Ectodermal cell (in vitro differentiated cells): ENCODE measurements at regions not wholly inside any gene's neighbourhood (a gene's known extent, or its start where the extent isn't known, plus 50 kb on each side); places are given as distances from the start of the nearest gene placed in this dataset.
"Not testable (repeated sequence)": the region's sequence is repeated elsewhere in the genome, so short reads cannot be mapped to it uniquely, and the experiment has no call there.

Source experiments
- H3K27ac ChIP-seq: 2 replicates; pipeline ENCODE4 v1.7.0; 2013; ENCODE audit warnings: mild to moderate bottlenecking, low read depth, low read length; ENCODE audit not compliant: insufficient read depth, poor library complexity, severe bottlenecking
- H3K27me3 ChIP-seq: 2 replicates; pipeline ENCODE4 v1.7.0; 2013; ENCODE audit warnings: mild to moderate bottlenecking, low read length; ENCODE audit not compliant: insufficient read depth, control insufficient read depth, poor library complexity, severe bottlenecking
- H3K36me3 ChIP-seq: one replicate; pipeline ENCODE4 v1.7.0; 2013; ENCODE audit warnings: low read length; ENCODE audit not compliant: control insufficient read depth, insufficient read depth
- H3K4me1 ChIP-seq: one replicate; pipeline ENCODE4 v1.7.0; 2013; ENCODE audit warnings: low read length; ENCODE audit not compliant: control insufficient read depth, insufficient read depth
- H3K4me3 ChIP-seq: 2 replicates; pipeline ENCODE4 v1.7.0; 2013; ENCODE audit warnings: low read depth, low read length, control low read depth; ENCODE audit not compliant: insufficient read depth
- H3K9me3 ChIP-seq: 2 replicates; pipeline ENCODE4 v1.7.0; 2013; ENCODE audit warnings: mild to moderate bottlenecking, low read length, moderate library complexity; ENCODE audit not compliant: control insufficient read depth
- WGBS, 2 experiments: methylation state at CpG; one replicate each; pipeline ENCODE4 v1.1.7; 2013; ENCODE audit warnings: missing lambda C conversion rate in 2 of 2; 5-methylcytosine and 5-hydroxymethylcytosine counted together

GRCh38 chr4:95898226-95898625, 58.3 kb downstream of the PDHA2 start:
- no CpG with 5 or more reads among the region's 2 CpGs for WGBS, 2 experiments
- Histone ChIP-seq H3K4me1 (no peaks in the 10 kb centered on the region), H3K27me3 (no peaks in the 10 kb centered on the region), H3K4me3 (no peak overlapping the region), H3K27ac (no peak overlapping the region), H3K36me3 (no peaks in the 10 kb centered on the region), H3K9me3 (no peaks in the 10 kb centered on the region)

- no peaks in the 10 kb centered on the region for H3K9me3 ChIP-seq
- no peaks in the 10 kb centered on the region for H3K4me1 ChIP-seq
- H3K36me3 ChIP-seq: no peaks in the 10 kb centered on the region
- no peaks in the 10 kb centered on the region for H3K27me3 ChIP-seq
- H3K27ac ChIP-seq: no peak overlapping the region
- WGBS, 2 experiments: 100% methylated on average over 1 of the region's 1 CpG
- no peak overlapping the region for H3K4me3 ChIP-seq
These were observed 69.3 kb downstream of the PDHA2 start for GRCh38 chr4:95909211-95909610.

GRCh38 chr4:95910749-95911148, 70.9 kb downstream of the PDHA2 start:
- no peaks in the 10 kb centered on the region for H3K9me3 ChIP-seq
- H3K4me1 ChIP-seq: no peaks in the 10 kb centered on the region
- 85 to 91% methylated on average over 2 of the region's 2 CpGs for WGBS, 2 experiments
- H3K4me3 ChIP-seq: no peak overlapping the region
- H3K27me3 ChIP-seq: no peaks in the 10 kb centered on the region
- no peak overlapping the region for H3K27ac ChIP-seq
- H3K36me3 ChIP-seq: no peaks in the 10 kb centered on the region

- Histone ChIP-seq H3K27me3 (no peaks in the 10 kb centered on the region), H3K4me1 (no peaks in the 10 kb centered on the region), H3K27ac (no peak overlapping the region), H3K9me3 (no peaks in the 10 kb centered on the region), H3K36me3 (no peaks in the 10 kb centered on the region), H3K4me3 (no peak overlapping the region)
These were observed 81.6 kb downstream of the PDHA2 start for GRCh38 chr4:95921470-95921869.

- no peak overlapping the region for H3K27ac ChIP-seq
- no peak overlapping the region for H3K4me3 ChIP-seq
- H3K36me3 ChIP-seq: no peaks in the 10 kb centered on the region
- no peaks in the 10 kb centered on the region for H3K9me3 ChIP-seq
- H3K27me3 ChIP-seq: no peaks in the 10 kb centered on the region
- H3K4me1 ChIP-seq: no peaks in the 10 kb centered on the region
- WGBS, 2 experiments: 69 to 100% methylated on average over 1 of the region's 1 CpG
These were observed 89.7 kb downstream of the PDHA2 start for GRCh38 chr4:95929448-95930064.

- H3K27ac ChIP-seq: no peak overlapping the region
- 100% methylated on average over 1 of the region's 1 CpG for WGBS, 2 experiments
- H3K36me3 ChIP-seq: no peaks in the 10 kb centered on the region
- no peak overlapping the region for H3K4me3 ChIP-seq
- no peaks in the 10 kb centered on the region for H3K4me1 ChIP-seq
- no peaks in the 10 kb centered on the region for H3K9me3 ChIP-seq
- H3K27me3 ChIP-seq: no peaks in the 10 kb centered on the region
These were observed 99.2 kb downstream of the PDHA2 start for GRCh38 chr4:95939141-95939540.

- Histone ChIP-seq H3K9me3 (peaks cover 2% of the 10 kb centered on the region), H3K27me3 (no peaks in the 10 kb centered on the region), H3K4me3 (no peak overlapping the region), H3K36me3 (no peaks in the 10 kb centered on the region), H3K27ac (no peak overlapping the region), H3K4me1 (no peaks in the 10 kb centered on the region)
- WGBS, 2 experiments: 69 to 79% methylated on average over 2 of the region's 3 CpGs
These were observed 109.4 kb downstream of the PDHA2 start for GRCh38 chr4:95949136-95949765.

GRCh38 chr4:95949808-95950207, 109.9 kb downstream of the PDHA2 start:
- Histone ChIP-seq H3K9me3 (peaks cover 2% of the 10 kb centered on the region), H3K36me3 (no peaks in the 10 kb centered on the region), H3K4me1 (no peaks in the 10 kb centered on the region), H3K27me3 (no peaks in the 10 kb centered on the region), H3K27ac (no peak overlapping the region), H3K4me3 (no peak overlapping the region)
- WGBS, 2 experiments: no CpG with 5 or more reads among the region's 1 CpG

GRCh38 chr4:95952538-95952937, 112.6 kb downstream of the PDHA2 start:
- H3K9me3 ChIP-seq, H3K36me3 ChIP-seq, H3K4me3 ChIP-seq, H3K27ac ChIP-seq, H3K4me1 ChIP-seq, H3K27me3 ChIP-seq: not testable (repeated sequence)
- 72 to 80% methylated on average over 2 of the region's 2 CpGs for WGBS, 2 experiments

- Histone ChIP-seq H3K9me3 (no peaks in the 10 kb centered on the region), H3K4me3 (no peak overlapping the region), H3K27me3 (no peaks in the 10 kb centered on the region), H3K36me3 (no peaks in the 10 kb centered on the region), H3K4me1 (no peaks in the 10 kb centered on the region), H3K27ac (no peak overlapping the region)
- 89 to 100% methylated on average over 1 of the region's 1 CpG for WGBS, 2 experiments
These were observed 116.2 kb downstream of the PDHA2 start for GRCh38 chr4:95956094-95956493.
